ENCODE measurements at regions not wholly inside any gene's neighbourhood (a gene's known extent, or its start where the extent isn't known, plus 50 kb on each side); places are given as distances from the start of the nearest gene placed in this dataset.

- Histone ChIP-seq H3K14ac (replicated peaks; ENCODE audit: low read depth, low read length) (no peak overlapping the region), H3K36me3 (ENCODE audit: control insufficient read depth, insufficient read depth, low read length) (no peaks in the 10 kb centered on the region), H3K9ac (ENCODE audit: low read depth, low read length) (no peak overlapping the region), H4K20me1 (ENCODE audit: insufficient read depth, low read length) (no peaks in the 10 kb centered on the region), H3K9me3 (ENCODE audit: control insufficient read depth, insufficient read depth, low read length) (no peaks in the 10 kb centered on the region), H3K4me3 (ENCODE audit: insufficient read depth, low read depth, low read length) (no peak overlapping the region), H3K56ac (ENCODE audit: extremely low read depth, insufficient read depth, low read length) (no peak overlapping the region), H3K4me2 (ENCODE audit: low read depth, low read length) (no peak overlapping the region), H3K9me1 (ENCODE audit: insufficient read depth, low read length) (no peaks in the 10 kb centered on the region), H3K4ac (ENCODE audit: low read depth, low read length) (no peak overlapping the region), H4K91ac (ENCODE audit: insufficient read depth, low read depth, low read length) (no peak overlapping the region), H3K27ac (ENCODE audit: insufficient read depth, low read length) (no peak overlapping the region), H2AK5ac (ENCODE audit: low read depth, low read length) (no peak overlapping the region), H3K27me3 (ENCODE audit: control insufficient read depth, insufficient read depth, low read length) (no peaks in the 10 kb centered on the region), H2BK20ac (ENCODE audit: low read depth, low read length) (no peak overlapping the region), H3K18ac (ENCODE audit: low read depth, low read length) (no peak overlapping the region), H4K8ac (ENCODE audit: low read depth in 2 of 2, low read length in 2 of 2) (no peak overlapping the region), H4K5ac (ENCODE audit: low read depth, low read length) (no peak overlapping the region), H2AFZ (replicated peaks; ENCODE audit: low read length, poor library complexity) (no peak overlapping the region), H3K23ac (ENCODE audit: low read depth, low read length) (no peak overlapping the region), H3K4me1 (ENCODE audit: control insufficient read depth, insufficient read depth, low read length) (0 out of 2 replicates have a peak, but pooled peaks cover under 1% of the 10 kb centered on the region), H2BK120ac (ENCODE audit: low read depth, low read length) (no peak overlapping the region), H2BK5ac (ENCODE audit: low read depth, low read length, poor library complexity, severe bottlenecking) (no peak overlapping the region), H3K79me1 (ENCODE audit: low read depth in 1 of 2, low read length in 2 of 2) (no peaks in the 10 kb centered on the region), H2AK9ac (replicated peaks; ENCODE audit: low read depth, low read length, poor library complexity) (no peak overlapping the region), H2BK15ac (ENCODE audit: low read depth, low read length) (no peak overlapping the region)
- ATAC-seq (ENCODE audit: low read depth) (no peak), DNase-seq (no peak)
- POLR2A ChIA-PET (ENCODE audit: unreplicated experiment), result no interaction called here
- CTCF ChIA-PET, result no interaction called here
- no CpG with 5 or more reads among the region's 5 CpGs for WGBS, 2 experiments (ENCODE audit: extremely low coverage in 2 of 2, insufficient read length in 1 of 2)
- TF ChIP-seq MAZ (IDR thresholded peaks at IDR 0.05; ENCODE audit: borderline replicate concordance, low read depth, low read length) (no peak), MXI1 (IDR thresholded peaks at IDR 0.05; ENCODE audit: borderline replicate concordance, low read depth, low read length) (no peak), RAD21 (IDR thresholded peaks at IDR 0.05; ENCODE audit: low read length) (no peak), FOS (IDR thresholded peaks at IDR 0.05; ENCODE audit: low read depth, low read length) (no peak), MAFK (IDR thresholded peaks at IDR 0.05; ENCODE audit: low read depth, low read length) (no peak), CHD1 (IDR thresholded peaks at IDR 0.05; ENCODE audit: low read depth, low read length) (no peak), RCOR1 (IDR thresholded peaks at IDR 0.05; ENCODE audit: insufficient replicate concordance, low read length) (no peak), ELK1 (IDR thresholded peaks at IDR 0.05; ENCODE audit: borderline replicate concordance, low read depth, low read length) (no peak), POLR2A (IDR thresholded peaks at IDR 0.05; ENCODE audit: low read depth, low read length) (no peak), SMC3 (IDR thresholded peaks at IDR 0.05; ENCODE audit: low read depth, low read length) (no peak), BHLHE40 (IDR thresholded peaks at IDR 0.05; ENCODE audit: low read depth, low read length) (no peak), RFX5 (IDR thresholded peaks at IDR 0.05; ENCODE audit: low read depth, low read length) (no peak), CTCF (conservative IDR thresholded peaks at IDR 0.05; ENCODE audit: low read depth, low read length) (no peak), NFE2L2 (IDR thresholded peaks at IDR 0.05; ENCODE audit: low read depth, low read length) (no peak), CEBPB (IDR thresholded peaks at IDR 0.05; ENCODE audit: low read depth, low read length) (no peak), USF2 (IDR thresholded peaks at IDR 0.05; ENCODE audit: low read depth, low read length) (no peak)
- intact Hi-C loops (cut with micrococcal nuclease) (no loop called here), in situ Hi-C loops (cut with MboI; ENCODE audit: low sequenced_read_pairs) (no loop called here), dilution Hi-C loops (cut with HindIII; ENCODE audit: low sequenced_read_pairs, unreplicated experiment) (no loop called here)
- BruUV-seq (replicated peaks), result no TSS peak
Measured at GRCh38 chr15:47299846-47300434, 417.4 kb upstream of the SEMA6D start.

Data from IMR-90 (cell line).